ENCODE measurements at regions not wholly inside any gene's neighbourhood (a gene's known extent, or its start where the extent isn't known, plus 50 kb on each side); places are given as distances from the start of the nearest gene placed in this dataset.

- TF ChIP-seq, protein P1, sequence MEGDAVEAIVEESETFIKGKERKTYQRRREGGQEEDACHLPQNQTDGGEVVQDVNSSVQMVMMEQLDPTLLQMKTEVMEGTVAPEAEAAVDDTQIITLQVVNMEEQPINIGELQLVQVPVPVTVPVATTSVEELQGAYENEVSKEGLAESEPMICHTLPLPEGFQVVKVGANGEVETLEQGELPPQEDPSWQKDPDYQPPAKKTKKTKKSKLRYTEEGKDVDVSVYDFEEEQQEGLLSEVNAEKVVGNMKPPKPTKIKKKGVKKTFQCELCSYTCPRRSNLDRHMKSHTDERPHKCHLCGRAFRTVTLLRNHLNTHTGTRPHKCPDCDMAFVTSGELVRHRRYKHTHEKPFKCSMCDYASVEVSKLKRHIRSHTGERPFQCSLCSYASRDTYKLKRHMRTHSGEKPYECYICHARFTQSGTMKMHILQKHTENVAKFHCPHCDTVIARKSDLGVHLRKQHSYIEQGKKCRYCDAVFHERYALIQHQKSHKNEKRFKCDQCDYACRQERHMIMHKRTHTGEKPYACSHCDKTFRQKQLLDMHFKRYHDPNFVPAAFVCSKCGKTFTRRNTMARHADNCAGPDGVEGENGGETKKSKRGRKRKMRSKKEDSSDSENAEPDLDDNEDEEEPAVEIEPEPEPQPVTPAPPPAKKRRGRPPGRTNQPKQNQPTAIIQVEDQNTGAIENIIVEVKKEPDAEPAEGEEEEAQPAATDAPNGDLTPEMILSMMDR (IDR thresholded peaks at IDR 0.05 in 2 of 3, conservative IDR thresholded peaks at IDR 0.05 in 1 of 3; ENCODE audit: borderline replicate concordance in 1 of 3, insufficient read depth in 1 of 3, low read depth in 2 of 3, low read length in 2 of 3), result no peak
- TF ChIP-seq ZNF274 (IDR thresholded peaks at IDR 0.05; ENCODE audit: low read depth, low read length) (no peak), POLR2AphosphoS5 (IDR thresholded peaks at IDR 0.05; ENCODE audit: low read depth, low read length) (no peak), YY1 (IDR thresholded peaks at IDR 0.05; ENCODE audit: extremely low read depth, insufficient replicate concordance, low read depth, low read length) (no peak), CBX3 (IDR thresholded peaks at IDR 0.05; ENCODE audit: low read depth) (no peak), EGR1 (IDR thresholded peaks at IDR 0.05; ENCODE audit: low read depth) (no peak), ATF3 (IDR thresholded peaks at IDR 0.05) (no peak), ZBTB33 (IDR thresholded peaks at IDR 0.05; ENCODE audit: extremely low read depth, insufficient replicate concordance, low read length) (no peak)
Observed at GRCh38 chr11:87425943-87426342, 388.2 kb downstream of the TMEM135 start (continued).

GRCh38 chr11:87425391-87425790 is 387.7 kb downstream of the TMEM135 start:
- ChIA-PET CTCF (no interaction called here), POLR2A (no interaction called here), RAD21 (ENCODE audit: low non-redundant PET in 1 of 2, low total read pairs in 2 of 2, uncharacterized antibody in 2 of 2, unreplicated experiment in 2 of 2) (no interaction called here)
- no peaks in the 10 kb centered on the region for H4K20me1 ChIP-seq (ENCODE audit: insufficient read depth)
- no peaks in the 10 kb centered on the region for H3K79me2 ChIP-seq (ENCODE audit: insufficient read depth, low read length)
- no peaks in the 10 kb centered on the region for H3K9me2 ChIP-seq (ENCODE audit: insufficient read depth)
- no peaks in the 10 kb centered on the region for H3K27me3 ChIP-seq (ENCODE audit: insufficient read depth, low read length)
- H3K9me3 ChIP-seq (ENCODE audit: control insufficient read depth in 1 of 2, insufficient read depth in 1 of 2, low read depth in 1 of 2, low read length in 2 of 2), result no peaks in the 10 kb centered on the region
- TF ChIP-seq POLR2A (IDR thresholded peaks at IDR 0.05; ENCODE audit: borderline replicate concordance, extremely low read depth, insufficient read depth, insufficient read length) (no peak), TCF7L2 (IDR thresholded peaks at IDR 0.05; ENCODE audit: borderline replicate concordance, extremely low read depth, insufficient read depth, insufficient read length) (no peak), ZFX (IDR thresholded peaks at IDR 0.05) (no peak)
- TF ChIP-seq, protein P2, sequence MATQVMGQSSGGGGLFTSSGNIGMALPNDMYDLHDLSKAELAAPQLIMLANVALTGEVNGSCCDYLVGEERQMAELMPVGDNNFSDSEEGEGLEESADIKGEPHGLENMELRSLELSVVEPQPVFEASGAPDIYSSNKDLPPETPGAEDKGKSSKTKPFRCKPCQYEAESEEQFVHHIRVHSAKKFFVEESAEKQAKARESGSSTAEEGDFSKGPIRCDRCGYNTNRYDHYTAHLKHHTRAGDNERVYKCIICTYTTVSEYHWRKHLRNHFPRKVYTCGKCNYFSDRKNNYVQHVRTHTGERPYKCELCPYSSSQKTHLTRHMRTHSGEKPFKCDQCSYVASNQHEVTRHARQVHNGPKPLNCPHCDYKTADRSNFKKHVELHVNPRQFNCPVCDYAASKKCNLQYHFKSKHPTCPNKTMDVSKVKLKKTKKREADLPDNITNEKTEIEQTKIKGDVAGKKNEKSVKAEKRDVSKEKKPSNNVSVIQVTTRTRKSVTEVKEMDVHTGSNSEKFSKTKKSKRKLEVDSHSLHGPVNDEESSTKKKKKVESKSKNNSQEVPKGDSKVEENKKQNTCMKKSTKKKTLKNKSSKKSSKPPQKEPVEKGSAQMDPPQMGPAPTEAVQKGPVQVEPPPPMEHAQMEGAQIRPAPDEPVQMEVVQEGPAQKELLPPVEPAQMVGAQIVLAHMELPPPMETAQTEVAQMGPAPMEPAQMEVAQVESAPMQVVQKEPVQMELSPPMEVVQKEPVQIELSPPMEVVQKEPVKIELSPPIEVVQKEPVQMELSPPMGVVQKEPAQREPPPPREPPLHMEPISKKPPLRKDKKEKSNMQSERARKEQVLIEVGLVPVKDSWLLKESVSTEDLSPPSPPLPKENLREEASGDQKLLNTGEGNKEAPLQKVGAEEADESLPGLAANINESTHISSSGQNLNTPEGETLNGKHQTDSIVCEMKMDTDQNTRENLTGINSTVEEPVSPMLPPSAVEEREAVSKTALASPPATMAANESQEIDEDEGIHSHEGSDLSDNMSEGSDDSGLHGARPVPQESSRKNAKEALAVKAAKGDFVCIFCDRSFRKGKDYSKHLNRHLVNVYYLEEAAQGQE (IDR thresholded peaks at IDR 0.05; ENCODE audit: low read depth), result no peak
- intact Hi-C loops (cut with micrococcal nuclease), result no loop called here
- no peaks in the 10 kb centered on the region for H3K4me1 ChIP-seq (ENCODE audit: control insufficient read depth in 1 of 2, insufficient read depth in 2 of 2, low read length in 2 of 2)
- H3K36me3 ChIP-seq (ENCODE audit: control insufficient read depth in 1 of 2, insufficient read depth in 2 of 2, low read length in 2 of 2), result no peaks in the 10 kb centered on the region
- H3K27ac ChIP-seq (ENCODE audit: low read depth, low read length), result no peak overlapping the region
- ATAC-seq (no peak), DNase-seq (ENCODE audit: low read depth, low spot score) (no peak)
- H3K4me3 ChIP-seq (replicated peaks in 1 of 2; ENCODE audit: low read depth in 1 of 2, low read length in 2 of 2), result no peak overlapping the region
- BruUV-seq (replicated peaks), result no TSS peak
- no peak overlapping the region for H2AFZ ChIP-seq (ENCODE audit: low read depth, low read length, poor library complexity, severe bottlenecking)
- H3K4me2 ChIP-seq (ENCODE audit: low read length), result no peak overlapping the region
- no peak overlapping the region for H3K9ac ChIP-seq (ENCODE audit: low read length)

Data from HCT116 (cell line).